GM13976 (cell line): ENCODE measurements at regions not wholly inside any gene's neighbourhood (a gene's known extent, or its start where the extent isn't known, plus 50 kb on each side); places are given as distances from the start of the nearest gene placed in this dataset.
A peak's percentile ranks its signal among the peaks of the same experiment; 100 is the strongest.

Experiments
- DNase-seq: peaks from one replicate; pipeline ENCODE4 v3.0.0; 2012; ENCODE audit warnings: low spot score
- CTCF ChIP-seq: IDR thresholded peaks from 2 replicates; pipeline ENCODE4 v1.5.1; 2012; ENCODE audit warnings: borderline replicate concordance, mild to moderate bottlenecking; ENCODE audit not compliant: insufficient read depth; ENCODE audit errors: extremely low read depth, missing control alignments, control extremely low read depth
- in situ Hi-C: fragments of 300-500 bp; cut with MboI; formaldehyde crosslinking; loops from one replicate; pipeline ENCODE4 v1.12.0; 2022; ENCODE audit warnings: low sequenced_read_pairs, mixed read lengths, inconsistent platforms; ENCODE audit not compliant: unreplicated experiment

- DNase-seq = no peak
- TF ChIP-seq CTCF = no peak
- in situ Hi-C loops = no loop called here
Measured at GRCh38 chr4:155497306-155497705, 120.5 kb upstream of the MAP9 start.

GRCh38 chr4:155496294-155496626, 119.5 kb upstream of the MAP9 start:
- no peak for DNase-seq
- no peak for TF ChIP-seq CTCF
- in situ Hi-C loops = no loop called here

- TF ChIP-seq CTCF = no peak
- no peak for DNase-seq
- in situ Hi-C loops = no loop called here
Measured at GRCh38 chr4:155495572-155496293, 119.0 kb upstream of the MAP9 start.

GRCh38 chr4:155494037-155494718, 117.4 kb upstream of the MAP9 start:
- no peak for DNase-seq
- no peak for TF ChIP-seq CTCF
- in situ Hi-C loops = no loop called here

GRCh38 chr4:155491336-155492120, 114.8 kb upstream of the MAP9 start:
- in situ Hi-C loops = no loop called here
- TF ChIP-seq CTCF = no peak
- peak; percentile 45 for DNase-seq

- no peak for DNase-seq
Measured at GRCh38 chr4:155489271-155489670, 112.5 kb upstream of the MAP9 start.

More at GRCh38 chr4:155489271-155489670, 112.5 kb upstream of the MAP9 start:
- in situ Hi-C loops = no loop called here
- TF ChIP-seq CTCF = no peak
